HG02588 (cell line): ENCODE measurements at regions not wholly inside any gene's neighbourhood (a gene's known extent, or its start where the extent isn't known, plus 50 kb on each side); places are given as distances from the start of the nearest gene placed in this dataset.

ENCODE experiments used
- ATAC-seq: cut with Tn5 transposase; IDR thresholded peaks from one replicate; pipeline ENCODE4 v1.9.1; 2021; ENCODE audit warnings: mild to moderate bottlenecking, moderate library complexity; ENCODE audit not compliant: unreplicated experiment

- no peak for ATAC-seq
These were observed 311.8 kb upstream of the ST6GAL2 start for GRCh38 chr2:107197594-107198294.

DNA sequence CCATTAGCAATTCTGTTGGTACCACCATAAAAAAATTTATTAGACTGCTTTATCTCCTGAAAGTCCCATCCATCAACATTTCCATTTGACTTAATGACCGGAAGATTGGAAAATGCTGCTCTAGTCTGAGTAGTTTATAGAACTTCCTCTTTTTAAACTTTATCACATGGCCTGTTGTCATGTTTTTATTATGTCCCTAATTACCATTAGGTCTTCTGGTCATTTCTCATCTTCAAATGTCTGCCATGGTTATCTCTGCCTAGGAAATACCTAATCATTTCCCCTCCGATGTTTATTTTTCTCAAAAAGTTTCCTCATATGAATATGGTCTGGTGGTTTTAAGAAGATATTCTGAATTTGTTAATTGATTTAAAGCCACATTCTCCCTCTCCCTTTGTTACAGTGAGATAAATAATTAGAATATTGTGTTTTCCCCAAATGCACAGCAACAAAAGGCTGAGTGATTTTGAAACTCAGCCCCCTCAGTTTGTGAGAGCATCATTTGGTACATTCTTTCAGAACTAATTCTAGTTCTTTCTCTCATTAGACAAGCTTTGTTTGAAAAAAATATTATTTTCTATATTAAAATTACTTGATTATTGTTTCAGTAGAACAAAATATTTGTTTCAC, 317.1 kb upstream of the ST6GAL2 start:
- ATAC-seq = peak; percentile 66

DNA sequence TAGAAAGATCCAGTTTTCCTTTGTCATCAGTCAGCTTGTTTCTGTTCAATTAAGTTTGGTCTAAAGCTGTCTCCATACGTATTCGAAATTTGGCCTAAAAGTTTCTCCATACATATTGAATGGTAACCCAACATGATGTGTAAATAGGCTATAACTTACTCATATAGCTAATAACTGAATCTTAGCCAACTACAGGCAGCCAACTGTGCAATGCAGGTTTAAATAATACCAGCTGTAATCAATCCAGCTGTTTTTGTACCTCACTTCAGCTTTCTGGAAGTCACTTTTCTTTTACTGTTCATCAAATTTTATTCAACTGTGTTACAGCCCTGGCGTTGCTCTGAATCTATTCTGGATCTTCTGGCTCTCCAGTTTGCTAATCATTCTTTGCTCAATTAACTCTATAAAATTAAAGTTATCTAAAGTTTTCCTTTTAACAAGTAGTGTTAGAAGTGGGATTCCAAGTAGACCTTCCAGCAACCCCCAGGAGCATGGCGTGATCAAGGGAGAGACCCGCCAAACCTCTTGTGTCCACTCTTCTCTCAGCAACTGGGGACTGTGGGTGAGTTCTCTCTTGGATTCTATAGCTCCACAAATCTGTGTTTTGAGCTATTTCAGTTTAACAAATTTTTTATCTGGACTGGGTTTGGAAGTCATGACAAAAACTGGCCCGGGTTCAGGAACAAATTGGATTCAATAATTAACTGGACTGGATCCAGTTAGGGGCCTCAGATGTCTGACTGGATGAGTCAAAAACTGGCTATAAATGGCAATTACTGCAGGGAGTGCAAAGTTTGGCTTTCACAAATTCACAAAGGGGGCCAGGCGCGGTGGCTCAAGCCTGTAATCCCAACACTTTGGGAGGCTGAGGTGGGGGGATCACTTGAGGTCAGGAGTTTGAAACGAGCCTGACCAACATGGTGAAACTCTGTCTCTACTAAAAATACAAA, 329.7 kb upstream of the ST6GAL2 start:
- ATAC-seq = no peak

DNA sequence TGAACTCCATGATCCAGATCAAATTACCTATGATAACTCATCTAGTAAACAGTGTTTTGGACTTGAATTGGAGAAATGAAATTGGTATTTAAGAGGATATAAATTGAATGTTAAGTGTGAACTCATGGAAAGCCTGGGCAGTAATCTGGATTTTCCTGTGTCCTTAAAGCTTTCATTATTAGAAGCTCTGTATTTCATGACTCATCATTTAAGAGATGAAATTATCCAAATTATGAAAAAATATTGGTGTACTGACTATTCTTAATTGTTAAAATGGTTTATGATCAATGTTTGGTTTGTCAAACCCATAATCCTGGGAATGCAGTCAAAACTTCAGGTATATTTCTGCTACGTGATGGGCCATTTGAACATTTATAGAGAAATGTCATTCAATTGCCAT, 332.2 kb upstream of the ST6GAL2 start:
- ATAC-seq = no peak

DNA sequence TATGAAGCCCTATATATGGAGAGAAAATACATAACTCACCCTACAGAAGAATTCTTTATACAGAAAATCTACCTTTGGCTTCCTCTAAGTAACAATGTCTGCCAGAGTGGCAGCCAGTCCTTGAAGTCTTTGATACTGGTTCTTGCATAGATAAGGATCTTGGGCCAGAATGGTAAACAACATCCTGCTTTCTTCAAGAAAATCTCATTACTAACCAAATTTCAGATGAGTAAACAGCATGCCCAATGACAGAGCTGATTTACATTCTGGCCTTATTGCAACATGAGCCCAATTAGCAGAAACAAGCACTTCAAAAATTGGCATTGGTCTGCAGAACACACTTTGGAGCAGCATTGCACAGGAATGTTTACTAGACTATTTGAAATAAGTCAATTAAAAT, 336.5 kb upstream of the ST6GAL2 start:
- ATAC-seq = no peak

- ATAC-seq = no peak
These were observed 349.7 kb upstream of the ST6GAL2 start for GRCh38 chr2:107235491-107236254.

GRCh38 chr2:107242811-107243210, 356.8 kb upstream of the ST6GAL2 start:
- ATAC-seq = no peak

GRCh38 chr2:107248932-107249331, 363.0 kb upstream of the ST6GAL2 start:
- no peak for ATAC-seq

- no peak for ATAC-seq
These were observed 369.8 kb upstream of the ST6GAL2 start for GRCh38 chr2:107255744-107256143.

GRCh38 chr2:107258531-107259407, 372.8 kb upstream of the ST6GAL2 start:
- ATAC-seq = no peak

- no peak for ATAC-seq
These were observed 373.6 kb upstream of the ST6GAL2 start for GRCh38 chr2:107259408-107260195.

GRCh38 chr2:107263628-107264027, 377.7 kb upstream of the ST6GAL2 start:
- ATAC-seq = no peak

GRCh38 chr2:107264184-107264583, 378.2 kb upstream of the ST6GAL2 start:
- ATAC-seq = no peak

GRCh38 chr2:107266555-107266954, 380.6 kb upstream of the ST6GAL2 start:
- ATAC-seq = no peak

DNA sequence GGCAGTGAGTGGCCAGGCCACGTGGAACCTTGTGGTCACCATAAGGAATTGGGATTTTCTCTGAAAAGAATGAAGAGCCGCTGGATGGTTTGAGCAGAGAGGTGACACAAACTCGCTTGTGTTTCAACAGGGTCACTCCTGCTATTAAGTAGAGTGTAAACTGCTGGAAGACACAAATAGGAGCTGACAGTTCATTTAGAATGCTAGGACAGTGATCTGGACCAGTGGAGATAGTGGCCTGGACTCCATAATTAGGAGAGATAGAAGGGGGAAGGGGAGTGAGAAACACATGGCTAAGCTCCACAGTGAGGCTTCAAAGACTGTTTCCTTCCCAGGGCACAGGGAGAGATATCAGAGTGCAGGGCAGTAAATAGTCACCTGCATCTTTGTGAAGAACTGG, 381.1 kb upstream of the ST6GAL2 start:
- no peak for ATAC-seq

DNA sequence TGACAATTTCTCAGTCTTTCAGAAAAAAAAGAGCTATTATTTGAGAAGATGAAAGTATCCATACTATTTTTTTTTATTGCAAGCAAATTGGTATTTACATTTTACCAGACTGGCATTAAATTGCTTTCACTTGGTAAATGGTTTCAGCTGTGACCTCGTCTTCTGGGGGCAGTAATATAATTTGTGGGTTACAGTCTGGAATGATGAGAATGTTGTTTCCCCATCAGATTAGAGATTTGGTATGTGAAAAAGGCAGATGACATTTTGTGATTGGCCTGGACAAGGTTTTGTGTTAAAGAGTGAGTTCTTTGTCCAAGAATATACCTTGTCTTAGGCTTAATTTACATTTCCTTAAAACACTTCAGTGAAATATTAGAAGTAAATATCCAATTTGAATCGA, 390.1 kb upstream of the ST6GAL2 start:
- ATAC-seq = no peak

- no peak for ATAC-seq
These were observed 392.7 kb upstream of the ST6GAL2 start for GRCh38 chr2:107278672-107279071.

- no peak for ATAC-seq
These were observed 395.7 kb upstream of the ST6GAL2 start for GRCh38 chr2:107281637-107282036.

DNA sequence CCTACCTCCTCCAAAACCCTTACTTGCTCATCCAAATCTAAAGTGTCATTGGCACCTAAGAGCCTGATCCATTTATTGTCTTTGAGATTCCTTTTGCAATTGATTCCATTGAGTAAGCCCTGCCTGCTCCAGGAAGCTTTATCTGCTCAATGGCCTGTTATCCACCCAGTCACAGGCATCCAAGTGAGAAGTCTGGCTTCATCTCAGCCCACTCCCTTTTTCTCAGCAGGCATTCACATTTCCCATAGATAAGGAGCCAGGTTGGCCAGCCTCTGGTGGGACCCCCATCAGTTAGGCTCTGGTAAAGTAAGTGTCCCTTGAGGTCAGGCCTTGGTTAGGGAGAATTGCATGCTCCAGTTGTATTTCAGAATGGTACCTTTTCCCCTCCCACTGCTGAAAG, 396.2 kb upstream of the ST6GAL2 start:
- no peak for ATAC-seq
